ENCODE measurements at regions not wholly inside any gene's neighbourhood (a gene's known extent, or its start where the extent isn't known, plus 50 kb on each side); places are given as distances from the start of the nearest gene placed in this dataset.

DNA sequence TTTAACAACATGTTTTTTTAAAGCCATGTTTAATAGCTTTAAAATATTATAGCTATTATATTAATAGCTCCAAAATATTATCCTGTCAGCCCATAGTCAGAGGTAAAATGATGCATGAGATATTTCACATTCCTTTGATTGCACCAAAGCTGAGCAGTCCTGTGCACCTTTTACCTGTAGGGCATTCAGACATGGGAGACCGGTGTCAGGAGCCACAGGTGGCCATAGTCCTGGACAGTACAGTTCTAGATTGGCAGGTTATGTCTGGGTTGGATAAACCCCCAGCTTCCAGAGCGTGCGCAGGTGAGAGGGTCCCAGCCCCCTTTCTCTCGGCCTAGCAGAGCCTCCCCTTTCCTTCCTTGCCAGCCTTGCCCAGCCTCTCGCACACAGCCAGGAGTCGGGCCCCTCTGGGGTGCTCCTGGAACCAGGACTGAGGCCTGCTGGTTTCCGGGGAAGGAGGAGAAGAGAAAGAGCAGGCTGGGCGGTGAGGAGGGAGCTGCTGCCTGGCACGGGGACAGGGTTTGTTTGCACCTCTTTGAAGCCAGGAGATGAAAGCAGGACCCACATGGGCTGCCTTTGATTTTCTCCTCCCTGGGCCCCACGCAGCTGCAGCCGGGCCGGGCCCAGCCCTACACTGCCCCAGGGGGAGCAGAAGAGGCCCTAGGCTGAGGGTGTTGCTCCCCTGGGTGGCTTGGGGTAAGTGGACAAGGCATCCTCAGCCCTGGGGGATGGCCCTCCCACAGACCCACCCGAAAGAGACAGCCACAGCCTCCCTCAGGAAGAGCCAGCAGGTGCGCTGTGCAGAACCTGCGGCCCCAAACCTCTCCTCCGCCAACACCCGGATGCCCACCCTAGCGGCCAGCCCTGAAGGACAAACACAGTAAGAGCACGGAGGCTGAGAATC lies 75.2 kb upstream of the TARDBP start:
- WGBS = 83% methylated on average over 19 of the region's 19 CpGs
- no peak for TF ChIP-seq MAX (IDR thresholded peaks at IDR 0.05)
- no peak for TF ChIP-seq ATF3 (IDR thresholded peaks at IDR 0.05)
- TF ChIP-seq GABPA (IDR thresholded peaks at IDR 0.05 in 1 of 2, conservative IDR thresholded peaks at IDR 0.05 in 1 of 2) = no peak
- no peak for TF ChIP-seq RAD21 (IDR thresholded peaks at IDR 0.05)
- TF ChIP-seq SP1 (IDR thresholded peaks at IDR 0.05) = no peak
- no peak for TF ChIP-seq HNF4A (conservative IDR thresholded peaks at IDR 0.05)
- TF ChIP-seq EGR1 (IDR thresholded peaks at IDR 0.05; ENCODE audit: low read depth in 2 of 2) = no peak
- TF ChIP-seq, protein P1, sequence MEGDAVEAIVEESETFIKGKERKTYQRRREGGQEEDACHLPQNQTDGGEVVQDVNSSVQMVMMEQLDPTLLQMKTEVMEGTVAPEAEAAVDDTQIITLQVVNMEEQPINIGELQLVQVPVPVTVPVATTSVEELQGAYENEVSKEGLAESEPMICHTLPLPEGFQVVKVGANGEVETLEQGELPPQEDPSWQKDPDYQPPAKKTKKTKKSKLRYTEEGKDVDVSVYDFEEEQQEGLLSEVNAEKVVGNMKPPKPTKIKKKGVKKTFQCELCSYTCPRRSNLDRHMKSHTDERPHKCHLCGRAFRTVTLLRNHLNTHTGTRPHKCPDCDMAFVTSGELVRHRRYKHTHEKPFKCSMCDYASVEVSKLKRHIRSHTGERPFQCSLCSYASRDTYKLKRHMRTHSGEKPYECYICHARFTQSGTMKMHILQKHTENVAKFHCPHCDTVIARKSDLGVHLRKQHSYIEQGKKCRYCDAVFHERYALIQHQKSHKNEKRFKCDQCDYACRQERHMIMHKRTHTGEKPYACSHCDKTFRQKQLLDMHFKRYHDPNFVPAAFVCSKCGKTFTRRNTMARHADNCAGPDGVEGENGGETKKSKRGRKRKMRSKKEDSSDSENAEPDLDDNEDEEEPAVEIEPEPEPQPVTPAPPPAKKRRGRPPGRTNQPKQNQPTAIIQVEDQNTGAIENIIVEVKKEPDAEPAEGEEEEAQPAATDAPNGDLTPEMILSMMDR (IDR thresholded peaks at IDR 0.05; ENCODE audit: low read depth, low read length, missing input control) = no peak
- TF ChIP-seq TAF1 (conservative IDR thresholded peaks at IDR 0.05) = no peak
- no peak for TF ChIP-seq NR2F2 (IDR thresholded peaks at IDR 0.05)
- no peak for TF ChIP-seq ZBTB33 (IDR thresholded peaks at IDR 0.05)
- no peak for TF ChIP-seq YY1 (IDR thresholded peaks at IDR 0.05)
- no peak for TF ChIP-seq FOXA1 (IDR thresholded peaks at IDR 0.05)
- no peak for TF ChIP-seq HNF4G (IDR thresholded peaks at IDR 0.05)
- Histone ChIP-seq H3K27ac (ENCODE audit: low read depth in 1 of 2, low read length in 2 of 2) (no peak overlapping the region), H3K27me3 (ENCODE audit: control insufficient read depth in 4 of 4, insufficient read depth in 4 of 4, low read length in 3 of 4) (no peaks in the 10 kb centered on the region), H3K36me3 (ENCODE audit: control insufficient read depth in 4 of 4, insufficient read depth in 3 of 4, low read depth in 1 of 4, low read length in 3 of 4) (no peaks in the 10 kb centered on the region), H3K9me3 (ENCODE audit: control insufficient read depth in 4 of 4, low read length in 3 of 4) (no peaks in the 10 kb centered on the region), H3K9ac (ENCODE audit: low read depth in 1 of 2, low read length in 2 of 2) (no peak overlapping the region), H3K4me3 (ENCODE audit: low read depth in 1 of 3, low read length in 3 of 3) (no peak overlapping the region), H3K4me1 (ENCODE audit: control insufficient read depth in 4 of 4, insufficient read depth in 4 of 4, low read length in 3 of 4) (peaks cover 0 to 6% (median 0%) of the 10 kb centered on the region in 4 donors)
- DNase-seq (ENCODE audit: low spot score) = no peak

DNA sequence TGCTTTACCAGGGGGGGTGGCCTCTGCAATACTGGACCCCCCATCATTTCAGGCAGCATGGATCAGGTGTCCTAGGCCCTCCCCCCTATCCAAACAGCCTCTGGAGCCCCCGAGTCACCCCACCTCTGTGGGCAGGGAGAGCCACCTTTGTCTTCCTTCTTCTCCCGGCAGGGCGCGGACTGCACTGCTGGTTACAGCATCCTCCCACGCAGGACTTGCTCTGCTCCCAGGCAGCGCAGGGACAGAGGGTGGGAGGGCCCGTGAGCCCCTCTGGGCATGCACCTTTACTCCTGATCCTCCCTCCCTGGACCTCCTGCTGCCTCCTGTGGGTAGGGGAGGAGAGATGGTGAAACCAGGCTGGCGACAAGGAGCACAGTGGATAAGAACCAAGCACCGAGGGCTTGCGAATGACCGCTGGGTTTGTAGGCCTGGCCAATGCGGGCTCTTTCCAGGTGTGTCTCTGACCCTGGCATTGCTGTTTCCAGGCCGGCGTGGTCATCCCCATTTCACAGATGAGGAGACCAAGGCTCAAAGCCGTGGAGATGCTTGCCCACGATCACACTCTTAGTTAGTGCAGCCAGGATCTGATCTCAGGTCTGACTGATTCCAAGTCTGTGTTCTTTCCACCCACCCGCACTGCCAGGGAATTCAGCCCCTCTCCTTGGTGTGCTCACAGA lies 73.6 kb upstream of the TARDBP start:
- DNase-seq (ENCODE audit: low spot score) = no peak
- Histone ChIP-seq H3K36me3 (ENCODE audit: control insufficient read depth in 4 of 4, insufficient read depth in 3 of 4, low read depth in 1 of 4, low read length in 3 of 4) (no peaks in the 10 kb centered on the region), H3K9ac (ENCODE audit: low read depth in 1 of 2, low read length in 2 of 2) (no peak overlapping the region), H3K27ac (ENCODE audit: low read depth in 1 of 2, low read length in 2 of 2) (no peak overlapping the region), H3K4me1 (ENCODE audit: control insufficient read depth in 4 of 4, insufficient read depth in 4 of 4, low read length in 3 of 4) (peaks cover 0 to 6% (median 2%) of the 10 kb centered on the region in 4 donors), H3K27me3 (ENCODE audit: control insufficient read depth in 4 of 4, insufficient read depth in 4 of 4, low read length in 3 of 4) (no peaks in the 10 kb centered on the region), H3K9me3 (ENCODE audit: control insufficient read depth in 4 of 4, low read length in 3 of 4) (no peaks in the 10 kb centered on the region), H3K4me3 (ENCODE audit: low read depth in 1 of 3, low read length in 3 of 3) (no peak overlapping the region)
- whole genome bisulfite sequencing = 92% methylated on average over 17 of the region's 17 CpGs
- TF ChIP-seq, protein P1 (IDR thresholded peaks at IDR 0.05; ENCODE audit: low read depth, low read length, missing input control) = no peak
- TF ChIP-seq NR2F2 (IDR thresholded peaks at IDR 0.05) (no peak), REST (IDR thresholded peaks at IDR 0.05) (no peak), FOXA2 (IDR thresholded peaks at IDR 0.05) (no peak), GABPA (IDR thresholded peaks at IDR 0.05 in 1 of 2, conservative IDR thresholded peaks at IDR 0.05 in 1 of 2) (no peak), RAD21 (IDR thresholded peaks at IDR 0.05) (no peak), JUND (IDR thresholded peaks at IDR 0.05) (no peak), HNF4A (conservative IDR thresholded peaks at IDR 0.05) (no peak), ZBTB33 (IDR thresholded peaks at IDR 0.05) (no peak), FOXA1 (IDR thresholded peaks at IDR 0.05) (no peak), EGR1 (IDR thresholded peaks at IDR 0.05; ENCODE audit: low read depth in 2 of 2) (no peak), YY1 (IDR thresholded peaks at IDR 0.05) (no peak)
